ENCODE measurements at regions not wholly inside any gene's neighbourhood (a gene's known extent, or its start where the extent isn't known, plus 50 kb on each side); places are given as distances from the start of the nearest gene placed in this dataset.
"Not testable (repeated sequence)": the region's sequence is repeated elsewhere in the genome, so short reads cannot be mapped to it uniquely, and the experiment has no call there.

- no peak for DNase-seq
These were observed 476.3 kb upstream of the ZNF608 start for GRCh38 chr5:125222597-125223240.

GRCh38 chr5:125225424-125225823 lies 479.0 kb upstream of the ZNF608 start:
- DNase-seq, result no peak

- no peak for DNase-seq
These were observed 480.4 kb upstream of the ZNF608 start for GRCh38 chr5:125226825-125227224.

- DNase-seq, result no peak
These were observed 481.1 kb upstream of the ZNF608 start for GRCh38 chr5:125227333-125228095.

GRCh38 chr5:125228363-125229070 lies 482.1 kb upstream of the ZNF608 start:
- no peak for DNase-seq

GRCh38 chr5:125229556-125229955 lies 483.1 kb upstream of the ZNF608 start:
- no peak for DNase-seq

GRCh38 chr5:125232779-125233230 lies 486.4 kb upstream of the ZNF608 start:
- no peak for DNase-seq

- no peak for DNase-seq
These were observed 487.5 kb upstream of the ZNF608 start for GRCh38 chr5:125233944-125234343.

- DNase-seq, result no peak
These were observed 489.6 kb upstream of the ZNF608 start for GRCh38 chr5:125236007-125236406.

- DNase-seq, result no peak
These were observed 490.5 kb upstream of the ZNF608 start for GRCh38 chr5:125236981-125237380.

GRCh38 chr5:125244531-125244930 lies 498.1 kb upstream of the ZNF608 start:
- no peak for DNase-seq

GRCh38 chr5:125245216-125245615 lies 498.8 kb upstream of the ZNF608 start:
- no peak for DNase-seq

- DNase-seq, result no peak
These were observed 503.0 kb upstream of the ZNF608 start for GRCh38 chr5:125249400-125249799.

GRCh38 chr5:125251703-125252102 lies 505.3 kb upstream of the ZNF608 start:
- no peak for DNase-seq

GRCh38 chr5:125253634-125254033 lies 507.2 kb upstream of the ZNF608 start:
- DNase-seq, result not testable (repeated sequence)

- DNase-seq, result no peak
These were observed 507.8 kb upstream of the ZNF608 start for GRCh38 chr5:125254267-125254666.

- no peak for DNase-seq
These were observed 509.9 kb upstream of the ZNF608 start for GRCh38 chr5:125256296-125256695.

GRCh38 chr5:125257057-125257972 lies 510.9 kb upstream of the ZNF608 start:
- DNase-seq, result no peak

- DNase-seq, result no peak
These were observed 511.6 kb upstream of the ZNF608 start for GRCh38 chr5:125257997-125258396.

- DNase-seq, result no peak
These were observed 512.2 kb upstream of the ZNF608 start for GRCh38 chr5:125258615-125259014.

GRCh38 chr5:125261505-125262250 lies 515.2 kb upstream of the ZNF608 start:
- no peak for DNase-seq

- no peak for DNase-seq
These were observed 516.3 kb upstream of the ZNF608 start for GRCh38 chr5:125262782-125263181.
